Fibroblast of lung (primary cell): ENCODE measurements at regions not wholly inside any gene's neighbourhood (a gene's known extent, or its start where the extent isn't known, plus 50 kb on each side); places are given as distances from the start of the nearest gene placed in this dataset.

Experiments
- DNase-seq, 2 donors: peaks; one replicate each; pipeline versions ENCODE4 v3.0.0 to v3.0.0-alpha.2; 2010; ENCODE audit warnings: low read depth in 2 of 2
- H2AFZ ChIP-seq: 2 replicates; pipeline ENCODE4 v1.5.1; 2012; ENCODE audit warnings: low read length, control low read depth, inconsistent platforms
- H3K27ac ChIP-seq: 2 replicates; pipeline ENCODE4 v1.5.1; 2011; ENCODE audit warnings: low read length, control low read depth; ENCODE audit not compliant: insufficient read depth
- H3K27me3 ChIP-seq: 2 replicates; pipeline ENCODE4 v1.5.1; 2011; ENCODE audit warnings: mild to moderate bottlenecking, low read length; ENCODE audit not compliant: control insufficient read depth, insufficient read depth
- H3K36me3 ChIP-seq: 2 replicates; pipeline ENCODE4 v1.5.1; 2011; ENCODE audit warnings: low read length; ENCODE audit not compliant: control insufficient read depth, insufficient read depth
- H3K4me1 ChIP-seq: 2 replicates; pipeline ENCODE4 v1.5.1; 2011; ENCODE audit warnings: low read length; ENCODE audit not compliant: control insufficient read depth, insufficient read depth; ENCODE audit errors: extremely low read depth
- H3K4me2 ChIP-seq: 2 replicates; pipeline ENCODE4 v1.5.1; 2011; ENCODE audit warnings: low read length, control low read depth; ENCODE audit not compliant: insufficient read depth; ENCODE audit errors: extremely low read depth
- H3K4me3 ChIP-seq, 4 experiments: fragments of 200-600 bp in 1 of 4; sonication (generic) in 1 of 4; replicated peaks in 1 of 4; 2 replicates each; pipeline ENCODE4 v1.5.1; 2011 to 2016; ENCODE audit warnings: low read length in 4 of 4, low read depth in 3 of 4, mild to moderate bottlenecking in 3 of 4, control low read depth in 2 of 4, inconsistent platforms in 1 of 4, mixed read lengths in 1 of 4; ENCODE audit not compliant: insufficient read depth in 1 of 4; ENCODE audit errors: control extremely low read depth in 1 of 4
- H3K79me2 ChIP-seq: 2 replicates; pipeline ENCODE4 v1.5.1; 2012; ENCODE audit warnings: mild to moderate bottlenecking, low read length, inconsistent platforms; ENCODE audit not compliant: control insufficient read depth, insufficient read depth
- H3K9ac ChIP-seq: 2 replicates; pipeline ENCODE4 v1.5.1; 2011; ENCODE audit warnings: mild to moderate bottlenecking, low read length, control low read depth; ENCODE audit not compliant: insufficient read depth
- H3K9me3 ChIP-seq: 2 replicates; pipeline ENCODE4 v1.5.1; 2012; ENCODE audit warnings: low read depth, low read length; ENCODE audit not compliant: control insufficient read depth, insufficient read depth
- H4K20me1 ChIP-seq: 2 replicates; pipeline ENCODE4 v1.5.1; 2011; ENCODE audit warnings: low read length; ENCODE audit not compliant: control insufficient read depth, insufficient read depth; ENCODE audit errors: extremely low read depth
- CTCF ChIP-seq, 2 donors: IDR thresholded peaks in 1 of 2; conservative IDR thresholded peaks in 1 of 2; 1 replicate in 1 of 2; 2 replicates in 1 of 2; pipeline ENCODE4 v1.5.1; 2011 to 2012; ENCODE audit warnings: low read length in 2 of 2, control low read depth in 1 of 2, inconsistent platforms in 1 of 2, low read depth in 1 of 2, mild to moderate bottlenecking in 1 of 2
- EZH2 ChIP-seq: IDR thresholded peaks from 2 replicates; pipeline ENCODE4 v1.5.1; 2012; ENCODE audit warnings: low read length, control low read depth, mild to moderate bottlenecking; ENCODE audit errors: missing control alignments

DNA sequence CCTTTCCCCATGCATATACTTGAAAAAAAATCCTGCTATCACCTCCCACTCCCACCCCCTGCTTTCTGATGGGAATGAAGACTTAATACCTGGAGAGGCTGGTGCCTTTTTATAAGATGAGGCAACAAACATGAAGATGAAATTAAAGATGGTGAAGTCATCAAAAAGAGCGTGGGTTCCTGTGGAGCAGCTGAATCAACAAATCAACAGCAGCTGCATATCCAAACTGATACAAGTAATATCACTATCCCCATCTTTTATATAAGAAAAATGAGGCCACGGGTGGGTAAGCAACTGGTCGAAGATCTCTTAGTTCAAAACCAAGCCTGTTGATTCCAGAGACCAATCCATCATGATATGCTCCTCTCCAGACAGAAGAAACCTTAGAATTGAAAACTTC lies 268.5 kb downstream of the ENC1 start:
- Histone ChIP-seq H3K4me2 (no peak overlapping the region), H3K79me2 (no peaks in the 10 kb centered on the region), H3K27me3 (no peaks in the 10 kb centered on the region), H3K4me3 (no peak overlapping the region), H3K4me1 (no peaks in the 10 kb centered on the region), H3K9me3 (no peaks in the 10 kb centered on the region), H2AFZ (no peak overlapping the region), H3K36me3 (no peaks in the 10 kb centered on the region), H3K9ac (no peak overlapping the region), H3K27ac (no peak overlapping the region), H4K20me1 (no peaks in the 10 kb centered on the region)
- no peak for DNase-seq
- TF ChIP-seq CTCF (conservative IDR thresholded peaks at IDR 0.05 in 1 of 2, IDR thresholded peaks at IDR 0.05 in 1 of 2; ENCODE audit: low read depth in 1 of 2, low read length in 2 of 2) (no peak), EZH2 (no peak)

DNA sequence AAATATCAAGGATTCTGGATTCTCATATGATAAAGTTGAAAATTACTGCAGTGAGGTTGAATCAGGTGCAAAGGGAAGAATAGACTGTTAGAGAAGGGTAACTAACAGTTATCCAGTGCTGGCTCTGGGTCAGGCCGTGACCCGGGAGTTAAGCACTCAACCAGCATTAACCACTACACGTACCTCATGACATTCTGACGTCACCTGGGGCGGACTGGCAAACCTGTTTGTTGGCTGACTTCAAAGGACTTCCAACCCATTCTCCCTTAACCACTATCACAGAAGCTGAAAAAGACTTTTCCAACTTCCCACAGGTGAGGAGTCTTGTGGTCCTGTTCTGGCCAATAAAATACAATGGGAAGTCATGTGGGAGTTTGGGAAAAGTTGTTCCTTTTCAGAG lies 268.9 kb downstream of the ENC1 start:
- no peak overlapping the region for H3K4me3 ChIP-seq
- H3K4me1 ChIP-seq, result no peaks in the 10 kb centered on the region
- H3K27ac ChIP-seq, result no peak overlapping the region
- no peaks in the 10 kb centered on the region for H3K36me3 ChIP-seq
- no peaks in the 10 kb centered on the region for H3K27me3 ChIP-seq
- no peaks in the 10 kb centered on the region for H3K9me3 ChIP-seq
- DNase-seq, result no peak
- H3K9ac ChIP-seq, result no peak overlapping the region
- TF ChIP-seq CTCF (conservative IDR thresholded peaks at IDR 0.05 in 1 of 2, IDR thresholded peaks at IDR 0.05 in 1 of 2; ENCODE audit: low read depth in 1 of 2, low read length in 2 of 2) (no peak), EZH2 (no peak)
- H3K4me2 ChIP-seq, result no peak overlapping the region
- H3K79me2 ChIP-seq, result no peaks in the 10 kb centered on the region
- H2AFZ ChIP-seq, result no peak overlapping the region
- H4K20me1 ChIP-seq, result no peaks in the 10 kb centered on the region

DNA sequence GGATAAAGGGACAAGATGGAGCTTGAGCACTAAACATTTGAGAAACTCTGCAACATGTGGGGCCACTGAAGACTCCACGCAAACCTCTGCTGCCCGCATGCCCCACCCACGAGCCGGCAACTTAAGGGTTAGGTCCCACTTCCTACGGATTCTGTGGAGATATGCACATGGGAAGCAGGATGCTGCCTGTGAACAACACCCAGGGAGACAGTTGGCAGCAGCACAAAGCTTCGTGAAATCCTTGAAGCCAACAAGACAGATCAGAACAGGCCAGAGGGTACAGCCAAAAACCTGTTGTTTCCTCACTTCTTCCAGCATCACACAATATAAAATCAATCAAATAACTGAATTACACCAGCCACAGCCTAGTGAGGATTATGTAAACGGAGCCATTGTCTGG lies 270.4 kb downstream of the ENC1 start:
- H2AFZ ChIP-seq, result no peak overlapping the region
- TF ChIP-seq CTCF (conservative IDR thresholded peaks at IDR 0.05 in 1 of 2, IDR thresholded peaks at IDR 0.05 in 1 of 2; ENCODE audit: low read depth in 1 of 2, low read length in 2 of 2) (no peak), EZH2 (no peak)
- H3K36me3 ChIP-seq, result no peaks in the 10 kb centered on the region
- H3K4me1 ChIP-seq, result no peaks in the 10 kb centered on the region
- no peaks in the 10 kb centered on the region for H3K79me2 ChIP-seq
- no peaks in the 10 kb centered on the region for H3K27me3 ChIP-seq
- H3K9me3 ChIP-seq, result no peaks in the 10 kb centered on the region
- no peaks in the 10 kb centered on the region for H4K20me1 ChIP-seq
- no peak overlapping the region for H3K4me2 ChIP-seq
- DNase-seq, result no peak
- no peak overlapping the region for H3K27ac ChIP-seq
- H3K4me3 ChIP-seq, result no peak overlapping the region
- H3K9ac ChIP-seq, result no peak overlapping the region
